GM12878 (cell line): ENCODE measurements at regions not wholly inside any gene's neighbourhood (a gene's known extent, or its start where the extent isn't known, plus 50 kb on each side); places are given as distances from the start of the nearest gene placed in this dataset.

Experiments
- ATAC-seq: fragments of 200-7000 bp; cut with Tn5 transposase; 3 replicates; pipeline ENCODE4 v1.9.1; 2020; ENCODE audit warnings: mild to moderate bottlenecking, moderate library complexity
- BruUV-seq: library from RNA; stranded (reverse); fragments of 400-500 nt; replicated peaks from 2 replicates; lab custom pipeline; 2021; lab: Mats Ljungman, UMichigan
- CTCF ChIA-PET: fragments of 300-600 bp; sonication (Branson Sonifier 250); formaldehyde crosslinking; extraction: SDS; loops from one replicate; lab custom pipeline; 2021; ENCODE audit warnings: inconsistent platforms; lab: Yijun Ruan, JAX
- POLR2A ChIA-PET: fragments of 350-600 bp; formaldehyde crosslinking; extraction: SDS; loops from one replicate; lab custom pipeline; 2021; ENCODE audit warnings: inconsistent platforms; lab: Charles Lee
- RAD21 ChIA-PET: fragments of 300-600 bp; sonication (Branson Sonifier 250); formaldehyde crosslinking; loops from one replicate; lab custom pipeline; 2023; ENCODE audit warnings: antibody characterized with exemption; ENCODE audit not compliant: unreplicated experiment; lab: Charles Lee
- SMC1A ChIA-PET: fragments of 300-600 bp; sonication (Branson Sonifier 250); formaldehyde crosslinking; loops from one replicate; lab custom pipeline; 2023; ENCODE audit not compliant: unreplicated experiment, uncharacterized antibody; lab: Charles Lee
- DNase-seq: peaks from one replicate; pipeline ENCODE4 v3.0.0-alpha.2; 2011; ENCODE audit warnings: low read depth, low spot score
- FAIRE-seq: peaks from 3 replicates; lab custom pipeline; 2011; peaks lifted over from hg19 to GRCh38; lab: Jason Lieb, UNC
- H2AFZ ChIP-seq: 2 replicates; pipeline ENCODE4 v1.6.0; 2011; ENCODE audit warnings: low read depth, low read length, control low read depth; ENCODE audit not compliant: control insufficient read depth
- H3K27ac ChIP-seq: 2 replicates; pipeline ENCODE4 v1.5.1; 2011; ENCODE audit warnings: control low read depth; ENCODE audit not compliant: control insufficient read depth, insufficient read depth
- H3K27me3 ChIP-seq, 2 experiments: replicated peaks in 1 of 2; 2 replicates each; pipeline versions ENCODE4 v1.6.0 to v1.6.1; 2011; ENCODE audit warnings: low read length in 1 of 2; ENCODE audit not compliant: control insufficient read depth in 2 of 2, insufficient read depth in 2 of 2
- H3K36me3 ChIP-seq, 2 experiments: 2 replicates each; pipeline ENCODE4 v1.5.1; 2011; ENCODE audit warnings: low read length in 1 of 2; ENCODE audit not compliant: control insufficient read depth in 2 of 2, insufficient read depth in 2 of 2
- H3K4me1 ChIP-seq: 2 replicates; pipeline ENCODE4 v1.6.1; 2011; ENCODE audit warnings: mild to moderate bottlenecking, low read length, moderate library complexity, mixed read lengths; ENCODE audit not compliant: control insufficient read depth, insufficient read depth
- H3K4me2 ChIP-seq: 2 replicates; pipeline ENCODE4 v1.6.0; 2011; ENCODE audit warnings: control low read depth; ENCODE audit not compliant: control insufficient read depth, insufficient read depth
- H3K4me3 ChIP-seq: fragments of 200-600 bp; sonication (generic); 2 replicates; pipeline ENCODE4 v1.5.1; 2016
- H3K79me2 ChIP-seq: 2 replicates; pipeline ENCODE4 v1.6.0; 2011; ENCODE audit warnings: low read length; ENCODE audit not compliant: control insufficient read depth, insufficient read depth
- H3K9ac ChIP-seq: 2 replicates; pipeline ENCODE4 v1.8.0; 2011; ENCODE audit warnings: low read length, control low read depth, mixed read lengths; ENCODE audit not compliant: control insufficient read depth, insufficient read depth
- H3K9me3 ChIP-seq: replicated peaks from 3 replicates; pipeline ENCODE4 v1.5.1; 2011; ENCODE audit warnings: mild to moderate bottlenecking, low read length; ENCODE audit not compliant: control insufficient read depth, insufficient read depth
- H4K20me1 ChIP-seq: 2 replicates; pipeline ENCODE4 v1.6.0; 2011; ENCODE audit not compliant: control insufficient read depth, insufficient read depth
- ATF3 ChIP-seq: IDR thresholded peaks from 2 replicates; pipeline ENCODE4 v1.6.1; 2011; ENCODE audit warnings: low read depth, mild to moderate bottlenecking, low read length, moderate library complexity, borderline replicate concordance; ENCODE audit errors: extremely low read depth
- CBX3 ChIP-seq: fragments of 200-600 bp; sonication (generic); IDR thresholded peaks from 2 replicates; pipeline ENCODE4 v1.6.1; 2016; ENCODE audit warnings: low read depth, borderline replicate concordance
- CEBPB ChIP-seq, 2 experiments: fragments of 150-350 bp in 1 of 2; IDR thresholded peaks; 2 replicates each; pipeline ENCODE4 v1.6.1; 2012 to 2014; ENCODE audit warnings: low read depth in 2 of 2, low read length in 2 of 2, borderline replicate concordance in 1 of 2, inconsistent platforms in 1 of 2
- HDAC6 ChIP-seq: fragments of 200-600 bp; sonication (generic); IDR thresholded peaks from one replicate; pipeline ENCODE4 v1.8.0; 2017; ENCODE audit warnings: antibody characterized with exemption; ENCODE audit not compliant: unreplicated experiment
- MXI1 ChIP-seq: fragments of 150-350 bp; IDR thresholded peaks from 2 replicates; pipeline ENCODE4 v1.6.1; 2011; ENCODE audit warnings: low read depth, mild to moderate bottlenecking, inconsistent platforms, low read length, improper control_type of control experiment
- NFYB ChIP-seq: IDR thresholded peaks from 2 replicates; pipeline ENCODE4 v1.6.1; 2011; ENCODE audit warnings: low read depth, mild to moderate bottlenecking, low read length, improper control_type of control experiment, moderate library complexity; ENCODE audit not compliant: insufficient read depth
- SPI1 ChIP-seq: IDR thresholded peaks from 2 replicates; pipeline ENCODE4 v1.6.1; 2011; ENCODE audit warnings: low read depth, mild to moderate bottlenecking, low read length, moderate library complexity, borderline replicate concordance; ENCODE audit not compliant: insufficient read depth
- ZNF384 ChIP-seq: IDR thresholded peaks from 2 replicates; pipeline ENCODE4 v1.6.1; 2012; ENCODE audit warnings: low read depth, mild to moderate bottlenecking, low read length, improper control_type of control experiment, borderline replicate concordance
- WGBS: methylation state at CpG from one replicate; pipeline ENCODE4 v1.1.6; 2016; ENCODE audit warnings: low lambda C conversion rate; ENCODE audit not compliant: insufficient replicate concordance, insufficient coverage; ENCODE audit errors: missing lambda C conversion rate; 5-methylcytosine and 5-hydroxymethylcytosine counted together
- in situ Hi-C: fragments of 300-500 bp; cut with MboI; formaldehyde crosslinking; loops from 9 replicates; pipeline ENCODE4 v1.14.3; 2018; ENCODE audit warnings: mixed read lengths
- intact Hi-C: fragments of 100-400 bp; cut with micrococcal nuclease; formaldehyde crosslinking; loops from one replicate; pipeline ENCODE4 v1.14.2; 2022; ENCODE audit not compliant: unreplicated experiment

DNA sequence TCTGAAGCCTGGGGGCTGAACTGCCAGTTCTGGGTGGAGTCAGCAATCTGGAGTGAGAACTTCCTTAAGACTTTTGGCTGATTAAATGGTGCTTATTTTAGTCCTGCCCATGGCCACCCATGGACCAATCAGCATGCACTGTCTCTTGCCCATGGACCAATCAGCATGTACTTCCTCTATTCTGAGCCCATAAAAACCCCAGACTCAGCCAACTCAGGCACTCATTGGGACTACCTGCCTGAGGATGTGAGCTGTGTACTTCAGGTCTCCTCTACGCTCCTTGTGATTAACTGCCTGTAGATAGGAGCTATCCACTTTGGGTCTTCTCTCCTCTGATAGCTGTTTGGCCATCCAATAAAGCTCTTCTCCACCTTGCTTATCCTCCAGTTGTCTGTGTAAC, 342.3 kb upstream of the CCDC179 start:
- POLR2A ChIA-PET, result no interaction called here
- in situ Hi-C loops (no loop called here), intact Hi-C loops (no loop called here)
- SMC1A ChIA-PET, result no interaction called here
- Histone ChIP-seq H3K9ac (no peak overlapping the region), H3K27ac (no peak overlapping the region), H2AFZ (no peak overlapping the region), H3K79me2 (no peaks in the 10 kb centered on the region), H3K36me3 (no peaks in the 10 kb centered on the region), H3K4me3 (no peak overlapping the region), H3K27me3 (no peaks in the 10 kb centered on the region), H3K4me1 (no peaks in the 10 kb centered on the region), H3K9me3 (no peaks in the 10 kb centered on the region; the same call in 2 of the 3 replicates), H3K4me2 (no peak overlapping the region), H4K20me1 (no peaks in the 10 kb centered on the region)
- BruUV-seq, result no TSS peak
- 60% methylated on average over 1 of the region's 1 CpG for WGBS
- RAD21 ChIA-PET, result no interaction called here
- no peak for FAIRE-seq
- CTCF ChIA-PET, result no interaction called here
- DNase-seq, result no peak
- ATAC-seq, result no peak
- TF ChIP-seq NFYB (peak; percentile 42; the same call in 1 of the 2 replicates), MXI1 (no peak)

DNA sequence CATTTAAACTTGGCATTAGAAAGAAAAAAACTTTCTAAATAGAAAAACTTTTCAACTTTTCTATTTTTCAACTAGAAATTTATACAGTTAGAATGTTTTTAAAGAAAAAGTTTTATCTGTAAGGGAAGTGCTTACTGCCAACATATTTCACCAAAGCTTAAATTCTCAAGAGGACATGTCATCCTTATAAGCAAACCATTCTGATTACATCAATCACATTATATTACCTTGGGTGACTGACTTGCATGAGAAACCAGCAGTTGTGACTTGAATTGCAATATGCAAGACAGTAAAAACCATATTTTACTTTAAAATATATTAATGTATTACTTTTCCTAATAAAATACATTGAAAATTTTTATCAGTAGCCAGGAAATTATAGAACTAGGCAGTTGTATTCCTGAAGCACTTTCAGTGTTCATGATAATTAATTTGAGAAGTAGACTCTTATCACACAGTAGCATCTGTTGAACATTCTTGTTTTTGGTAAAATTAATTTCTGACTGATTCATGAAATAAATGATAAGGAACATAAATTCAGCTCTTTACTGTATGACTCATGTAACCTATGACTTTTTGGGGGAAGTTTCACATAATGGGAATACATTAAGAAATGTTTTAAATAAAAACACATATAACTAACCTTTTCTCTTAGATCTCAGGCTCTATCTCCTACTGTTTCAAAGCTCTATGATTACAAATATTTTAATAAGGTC, 345.0 kb upstream of the CCDC179 start:
- SMC1A ChIA-PET, result no interaction called here
- POLR2A ChIA-PET, result no interaction called here
- no peak overlapping the region for H3K4me3 ChIP-seq
- no peak overlapping the region for H2AFZ ChIP-seq
- no peak overlapping the region for H3K4me2 ChIP-seq
- no peaks in the 10 kb centered on the region for H3K4me1 ChIP-seq
- no TSS peak for BruUV-seq
- CTCF ChIA-PET, result interaction anchor here (0.6 kb wide), 1 partner anchor 119 kb away, joined by 3 read pairs; no protein-coding TSS in a partner anchor
- ATAC-seq, result no peak
- peak; percentile 7 for FAIRE-seq
- RAD21 ChIA-PET, result no interaction called here
- H3K27me3 ChIP-seq, result no peaks in the 10 kb centered on the region
- H3K27ac ChIP-seq, result no peak overlapping the region
- no peaks in the 10 kb centered on the region for H4K20me1 ChIP-seq
- TF ChIP-seq ATF3, result no peak
- TF ChIP-seq HDAC6, result no peak
- TF ChIP-seq SPI1, result no peak
- no peak for TF ChIP-seq CBX3
- no peak for TF ChIP-seq ZNF384
- TF ChIP-seq CEBPB (IDR thresholded peaks at IDR 0.05; ENCODE audit: borderline replicate concordance in 1 of 2, low read depth in 2 of 2, low read length in 2 of 2), result no peak
- in situ Hi-C loops (no loop called here), intact Hi-C loops (no loop called here)
- H3K36me3 ChIP-seq, result no peaks in the 10 kb centered on the region
- H3K9ac ChIP-seq, result no peak overlapping the region
- H3K79me2 ChIP-seq, result no peaks in the 10 kb centered on the region
- no peaks in the 10 kb centered on the region; the same call in 2 of the 3 replicates for H3K9me3 ChIP-seq
- DNase-seq, result no peak
